LNCAP (cell line): ENCODE measurements at regions not wholly inside any gene's neighbourhood (a gene's known extent, or its start where the extent isn't known, plus 50 kb on each side); places are given as distances from the start of the nearest gene placed in this dataset.

ENCODE experiments used
- TF ChIP-seq, protein P1 (sequence below): fragments of 450-650 bp; IDR thresholded peaks from 2 replicates; pipeline ENCODE4 v1.5.1; 2017; ENCODE audit warnings: mild to moderate bottlenecking

DNA sequence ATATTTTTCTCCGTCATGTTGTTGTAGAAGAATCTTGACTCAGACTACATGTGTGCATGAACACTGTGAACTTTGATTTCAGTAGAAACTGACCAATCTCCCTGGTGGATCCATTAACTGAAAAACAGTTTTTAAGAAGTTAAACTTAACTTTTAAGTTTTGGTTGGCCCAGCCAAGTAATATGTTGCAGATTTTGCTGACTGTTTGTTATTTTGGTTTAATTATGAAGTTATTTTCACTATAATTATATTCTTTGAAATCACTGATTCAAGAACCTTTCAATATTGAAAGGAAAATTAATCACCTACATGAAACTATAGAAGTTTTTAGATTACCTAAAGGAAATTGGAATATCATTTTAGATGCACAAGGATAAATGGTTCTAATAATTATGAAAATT, 373.6 kb upstream of the COX7C start:
- TF ChIP-seq, protein P1, sequence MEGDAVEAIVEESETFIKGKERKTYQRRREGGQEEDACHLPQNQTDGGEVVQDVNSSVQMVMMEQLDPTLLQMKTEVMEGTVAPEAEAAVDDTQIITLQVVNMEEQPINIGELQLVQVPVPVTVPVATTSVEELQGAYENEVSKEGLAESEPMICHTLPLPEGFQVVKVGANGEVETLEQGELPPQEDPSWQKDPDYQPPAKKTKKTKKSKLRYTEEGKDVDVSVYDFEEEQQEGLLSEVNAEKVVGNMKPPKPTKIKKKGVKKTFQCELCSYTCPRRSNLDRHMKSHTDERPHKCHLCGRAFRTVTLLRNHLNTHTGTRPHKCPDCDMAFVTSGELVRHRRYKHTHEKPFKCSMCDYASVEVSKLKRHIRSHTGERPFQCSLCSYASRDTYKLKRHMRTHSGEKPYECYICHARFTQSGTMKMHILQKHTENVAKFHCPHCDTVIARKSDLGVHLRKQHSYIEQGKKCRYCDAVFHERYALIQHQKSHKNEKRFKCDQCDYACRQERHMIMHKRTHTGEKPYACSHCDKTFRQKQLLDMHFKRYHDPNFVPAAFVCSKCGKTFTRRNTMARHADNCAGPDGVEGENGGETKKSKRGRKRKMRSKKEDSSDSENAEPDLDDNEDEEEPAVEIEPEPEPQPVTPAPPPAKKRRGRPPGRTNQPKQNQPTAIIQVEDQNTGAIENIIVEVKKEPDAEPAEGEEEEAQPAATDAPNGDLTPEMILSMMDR = no peak

GRCh38 chr5:86257871-86258270, 359.9 kb upstream of the COX7C start:
- TF ChIP-seq, protein P1 = no peak

GRCh38 chr5:86305050-86305449, 312.7 kb upstream of the COX7C start:
- TF ChIP-seq, protein P1 = peak; percentile 42

DNA sequence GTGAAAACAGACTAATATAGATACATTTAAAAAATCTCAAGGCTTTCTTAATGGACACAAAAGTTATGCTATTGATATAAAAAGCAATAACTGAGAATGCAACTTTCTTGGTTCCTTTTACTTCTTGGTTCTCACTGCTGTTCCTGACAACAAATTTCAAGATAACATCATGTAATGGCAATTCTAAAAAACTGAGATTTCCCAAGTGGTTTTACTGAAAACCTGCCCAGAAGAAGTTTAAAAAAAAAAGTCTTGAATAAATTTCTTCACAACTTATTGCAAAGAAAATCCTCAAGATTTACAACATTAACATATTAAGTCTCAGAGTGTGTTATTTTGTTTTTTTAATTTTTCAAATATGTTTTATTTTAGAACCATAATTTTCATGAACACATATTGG, 302.8 kb upstream of the COX7C start:
- TF ChIP-seq, protein P1 = no peak

- TF ChIP-seq, protein P1 = no peak
Observed at GRCh38 chr5:86320266-86320665, 297.5 kb upstream of the COX7C start.

- TF ChIP-seq, protein P1 = no peak
Observed at GRCh38 chr5:86329318-86329717, 288.4 kb upstream of the COX7C start.

- TF ChIP-seq, protein P1 = no peak
Observed at GRCh38 chr5:86330736-86331135, 287.0 kb upstream of the COX7C start.

GRCh38 chr5:86332851-86333250, 284.9 kb upstream of the COX7C start:
- TF ChIP-seq, protein P1 = no peak
